A549 (cell line): ENCODE measurements at regions not wholly inside any gene's neighbourhood (a gene's known extent, or its start where the extent isn't known, plus 50 kb on each side); places are given as distances from the start of the nearest gene placed in this dataset.

Experiments used
- ATAC-seq, 2 experiments: fragments of 200-7000 bp in 1 of 2; fragments of >200 bp in 1 of 2; cut with Nextera tagmentation in 1 of 2; cut with Tn5 transposase in 1 of 2; 3 replicates each; pipeline versions ENCODE4 v1.8.0 to v1.9.1; 2018 to 2020; ENCODE audit warnings: mild to moderate bottlenecking in 1 of 2, moderate library complexity in 1 of 2
- CTCF ChIA-PET: fragments of 300-600 bp; sonication (Branson Sonifier 250); formaldehyde crosslinking; extraction: SDS; loops from one replicate; lab custom pipeline; 2021; ENCODE audit warnings: antibody characterized with exemption, inconsistent platforms; lab: Yijun Ruan, JAX
- POLR2A ChIA-PET: fragments of 350-600 bp; formaldehyde crosslinking; extraction: SDS; loops from one replicate; lab custom pipeline; 2021; ENCODE audit warnings: antibody characterized with exemption, inconsistent platforms; lab: Yijun Ruan, JAX
- DNase-seq, 2 experiments: peaks; one replicate each; pipeline versions ENCODE4 v3.0.0 to v3.0.0-alpha.2; 2011 to 2016; ENCODE audit warnings: low read depth in 1 of 2, low spot score in 1 of 2
- FAIRE-seq: peaks from 2 replicates; lab custom pipeline; 2011; peaks lifted over from hg19 to GRCh38; lab: Jason Lieb, UNC
- H3K27ac ChIP-seq, 2 experiments: fragments of >200 bp; sonication (Bioruptor Twin); formaldehyde crosslinking; 3 replicates each; pipeline ENCODE4 v1.5.1; 2016 to 2017
- H3K4me1 ChIP-seq: fragments of >200 bp; sonication (Bioruptor Twin); formaldehyde crosslinking; 3 replicates; pipeline ENCODE4 v1.6.1; 2016
- H3K4me2 ChIP-seq: fragments of >200 bp; sonication (Bioruptor Twin); formaldehyde crosslinking; 3 replicates; pipeline ENCODE4 v1.6.1; 2016
- H3K4me3 ChIP-seq: fragments of >200 bp; sonication (Bioruptor Twin); formaldehyde crosslinking; 3 replicates; pipeline ENCODE4 v1.5.1; 2016
- H3K9me3 ChIP-seq: fragments of >200 bp; sonication (Bioruptor Twin); formaldehyde crosslinking; 3 replicates; pipeline ENCODE4 v1.6.1; 2016
- BHLHE40 ChIP-seq: IDR thresholded peaks from 2 replicates; pipeline ENCODE4 v1.6.1; 2012; ENCODE audit warnings: low read depth, low read length, inconsistent platforms
- CBX8 ChIP-seq: fragments of 200-600 bp; sonication (generic); IDR thresholded peaks from 2 replicates; pipeline ENCODE4 v1.6.1; 2016
- CHD4 ChIP-seq: fragments of 200-600 bp; sonication (generic); IDR thresholded peaks from 2 replicates; pipeline ENCODE4 v1.6.1; 2016; ENCODE audit warnings: antibody characterized with exemption, mild to moderate bottlenecking, borderline replicate concordance
- EHMT2 ChIP-seq: fragments of 200-600 bp; sonication (generic); IDR thresholded peaks from 2 replicates; pipeline ENCODE4 v1.6.1; 2016; ENCODE audit warnings: antibody characterized with exemption, low read depth, mild to moderate bottlenecking, moderate library complexity
- ELK1 ChIP-seq: fragments of 150-350 bp; IDR thresholded peaks from 2 replicates; pipeline ENCODE4 v1.6.1; 2014; ENCODE audit warnings: low read depth, mild to moderate bottlenecking, low read length
- ESRRA ChIP-seq: fragments of 150-350 bp; IDR thresholded peaks from 2 replicates; pipeline ENCODE4 v1.6.1; 2014; ENCODE audit warnings: mild to moderate bottlenecking, low read length, borderline replicate concordance
- FOSB ChIP-seq: fragments of 250-450 bp; sonication (Bioruptor Pico); IDR thresholded peaks from 2 replicates; pipeline ENCODE4 v1.5.0; 2020; ENCODE audit warnings: mild to moderate bottlenecking, moderate library complexity
- FOSL2 ChIP-seq, 2 experiments: fragments of 450-650 bp in 1 of 2; fragments of >200 bp in 1 of 2; sonication (Bioruptor Twin) in 1 of 2; formaldehyde crosslinking; IDR thresholded peaks; 2 replicates each; pipeline versions ENCODE4 v1.5.0 to v1.6.1; 2016 to 2020; ENCODE audit warnings: mild to moderate bottlenecking in 1 of 2, moderate library complexity in 1 of 2
- HOXA7 ChIP-seq: fragments of 250-450 bp; sonication (Bioruptor Pico); IDR thresholded peaks from 2 replicates; pipeline ENCODE4 v1.5.0; 2020; ENCODE audit warnings: mild to moderate bottlenecking, moderate library complexity
- HOXB13 ChIP-seq: fragments of 250-450 bp; sonication (Bioruptor Pico); IDR thresholded peaks from 2 replicates; pipeline ENCODE4 v1.5.0; 2020; ENCODE audit warnings: low read depth, mild to moderate bottlenecking, moderate library complexity
- HOXB5 ChIP-seq: fragments of 250-450 bp; sonication (Bioruptor Pico); IDR thresholded peaks from 2 replicates; pipeline ENCODE4 v1.5.0; 2020; ENCODE audit warnings: mild to moderate bottlenecking, moderate library complexity
- JUNB ChIP-seq: fragments of >200 bp; sonication (Bioruptor Twin); formaldehyde crosslinking; IDR thresholded peaks from 2 replicates; pipeline ENCODE4 v1.6.1; 2016
- MAX ChIP-seq: IDR thresholded peaks from 2 replicates; pipeline ENCODE4 v1.6.1; 2012
- MAZ ChIP-seq: fragments of 150-350 bp; IDR thresholded peaks from 2 replicates; pipeline ENCODE4 v1.6.1; 2014; ENCODE audit warnings: antibody characterized with exemption, low read depth, low read length, borderline replicate concordance
- NFE2L2 ChIP-seq: fragments of 150-350 bp; conservative IDR thresholded peaks from 2 replicates; pipeline ENCODE4 v1.6.1; 2014; ENCODE audit warnings: low read length
- NPAS2 ChIP-seq: fragments of 250-450 bp; sonication (Bioruptor Pico); IDR thresholded peaks from 2 replicates; pipeline ENCODE4 v1.8.0; 2022; ENCODE audit warnings: mild to moderate bottlenecking, moderate library complexity, borderline replicate concordance
- NR3C1 ChIP-seq: fragments of >200 bp; sonication (Bioruptor Twin); formaldehyde crosslinking; IDR thresholded peaks from 3 replicates; pipeline ENCODE4 v1.6.1; 2017
- POLR2A ChIP-seq: IDR thresholded peaks from 2 replicates; pipeline ENCODE4 v1.6.1; 2012; ENCODE audit warnings: mild to moderate bottlenecking, low read length
- RARB ChIP-seq: fragments of 250-450 bp; sonication (Bioruptor Pico); IDR thresholded peaks from 2 replicates; pipeline ENCODE4 v1.8.0; 2021; ENCODE audit warnings: mild to moderate bottlenecking, moderate library complexity
- REST ChIP-seq: fragments of 200-600 bp; sonication (generic); IDR thresholded peaks from 2 replicates; pipeline ENCODE4 v1.6.1; 2016; ENCODE audit warnings: antibody characterized with exemption, mild to moderate bottlenecking, moderate library complexity
- TFCP2L1 ChIP-seq: fragments of 250-450 bp; sonication (Bioruptor Pico); IDR thresholded peaks from 2 replicates; pipeline ENCODE4 v1.5.0; 2021; ENCODE audit warnings: mild to moderate bottlenecking
- ZFP36 ChIP-seq: fragments of 450-650 bp; IDR thresholded peaks from 2 replicates; pipeline ENCODE4 v1.6.1; 2014; ENCODE audit warnings: borderline replicate concordance; ENCODE audit not compliant: partially characterized antibody
- ZSCAN20 ChIP-seq: fragments of 250-450 bp; sonication (Bioruptor Pico); IDR thresholded peaks from 2 replicates; pipeline ENCODE4 v1.8.0; 2022; ENCODE audit warnings: mild to moderate bottlenecking, moderate library complexity
- WGBS: methylation state at CpG from one replicate; pipeline ENCODE4 v1.1.6; 2017; ENCODE audit errors: missing lambda C conversion rate; 5-methylcytosine and 5-hydroxymethylcytosine counted together
- TF ChIP-seq, protein P1 (sequence below): IDR thresholded peaks from 2 replicates; pipeline ENCODE4 v1.6.1; 2012; ENCODE audit warnings: low read depth, borderline replicate concordance
- TF ChIP-seq, protein P2 (sequence below): fragments of 250-450 bp; sonication (Bioruptor Pico); IDR thresholded peaks from 2 replicates; pipeline ENCODE4 v1.5.0; 2020; ENCODE audit warnings: low read depth, mild to moderate bottlenecking, moderate library complexity
- TF ChIP-seq, protein P3 (sequence below): fragments of 450-650 bp; IDR thresholded peaks from 2 replicates; pipeline ENCODE4 v1.6.1; 2014; ENCODE audit warnings: antibody characterized with exemption

- TF ChIP-seq, protein P1, sequence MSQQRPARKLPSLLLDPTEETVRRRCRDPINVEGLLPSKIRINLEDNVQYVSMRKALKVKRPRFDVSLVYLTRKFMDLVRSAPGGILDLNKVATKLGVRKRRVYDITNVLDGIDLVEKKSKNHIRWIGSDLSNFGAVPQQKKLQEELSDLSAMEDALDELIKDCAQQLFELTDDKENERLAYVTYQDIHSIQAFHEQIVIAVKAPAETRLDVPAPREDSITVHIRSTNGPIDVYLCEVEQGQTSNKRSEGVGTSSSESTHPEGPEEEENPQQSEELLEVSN, result no peak
- TF ChIP-seq RARB (CRISPR knock-in tag) (no peak), NPAS2 (CRISPR knock-in tag) (no peak)
Measured at GRCh38 chr9:103707181-103707580, 386.9 kb upstream of the SMC2 start (continued).

GRCh38 chr9:103709366-103709765, 384.7 kb upstream of the SMC2 start:
- CTCF ChIA-PET, result no interaction called here
- H3K9me3 ChIP-seq, result peaks cover 4% of the 10 kb centered on the region; the same call in 1 of the 3 replicates
- H3K27ac ChIP-seq, result no peak overlapping the region
- ATAC-seq (no peak), DNase-seq (no peak), FAIRE-seq (no peak)
- H3K4me2 ChIP-seq, result no peak overlapping the region
- POLR2A ChIA-PET, result no interaction called here
- TF ChIP-seq FOSB (CRISPR knock-in tag) (no peak), TFCP2L1 (CRISPR knock-in tag) (no peak), CHD4 (no peak), MAZ (no peak), FOSL2 (IDR thresholded peaks at IDR 0.05) (no peak), FOSL2 (CRISPR knock-in tag; IDR thresholded peaks at IDR 0.05) (no peak), ZFP36 (no peak), RARB (CRISPR knock-in tag) (no peak), POLR2A (no peak), NFE2L2 (no peak), BHLHE40 (no peak), HOXA7 (CRISPR knock-in tag) (no peak), ZSCAN20 (CRISPR knock-in tag) (no peak), HOXB5 (no peak)
- TF ChIP-seq, protein P2, sequence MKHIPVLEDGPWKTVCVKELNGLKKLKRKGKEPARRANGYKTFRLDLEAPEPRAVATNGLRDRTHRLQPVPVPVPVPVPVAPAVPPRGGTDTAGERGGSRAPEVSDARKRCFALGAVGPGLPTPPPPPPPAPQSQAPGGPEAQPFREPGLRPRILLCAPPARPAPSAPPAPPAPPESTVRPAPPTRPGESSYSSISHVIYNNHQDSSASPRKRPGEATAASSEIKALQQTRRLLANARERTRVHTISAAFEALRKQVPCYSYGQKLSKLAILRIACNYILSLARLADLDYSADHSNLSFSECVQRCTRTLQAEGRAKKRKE (CRISPR knock-in tag), result no peak
- H3K4me1 ChIP-seq, result no peaks in the 10 kb centered on the region
- H3K4me3 ChIP-seq, result no peak overlapping the region

GRCh38 chr9:103713631-103714030, 380.5 kb upstream of the SMC2 start:
- POLR2A ChIA-PET, result no interaction called here
- no peak for FAIRE-seq
- CTCF ChIA-PET, result no interaction called here

GRCh38 chr9:103714992-103715391, 379.1 kb upstream of the SMC2 start:
- H3K27ac ChIP-seq, result no peak overlapping the region
- WGBS, result 36% methylated on average over 1 of the region's 1 CpG
- no peak for DNase-seq
- no peak for FAIRE-seq
- no peak overlapping the region for H3K4me2 ChIP-seq
- ATAC-seq, result no peak
- no peaks in the 10 kb centered on the region for H3K4me1 ChIP-seq
- H3K4me3 ChIP-seq, result no peak overlapping the region
- H3K9me3 ChIP-seq, result peaks cover 4% of the 10 kb centered on the region; the same call in 1 of the 3 replicates
- ChIA-PET CTCF (no interaction called here), POLR2A (no interaction called here)
- TF ChIP-seq HOXB13 (CRISPR knock-in tag) (no peak), TFCP2L1 (CRISPR knock-in tag) (no peak), MAX (no peak), BHLHE40 (no peak), REST (no peak), HOXB5 (no peak), ELK1 (no peak), CBX8 (no peak), JUNB (no peak), NR3C1 (no peak)
- TF ChIP-seq, protein P2 (CRISPR knock-in tag), result no peak

More at GRCh38 chr9:103713631-103714030, 380.5 kb upstream of the SMC2 start:
- H3K4me3 ChIP-seq, result no peak overlapping the region
- no peak for ATAC-seq
- TF ChIP-seq, protein P3, sequence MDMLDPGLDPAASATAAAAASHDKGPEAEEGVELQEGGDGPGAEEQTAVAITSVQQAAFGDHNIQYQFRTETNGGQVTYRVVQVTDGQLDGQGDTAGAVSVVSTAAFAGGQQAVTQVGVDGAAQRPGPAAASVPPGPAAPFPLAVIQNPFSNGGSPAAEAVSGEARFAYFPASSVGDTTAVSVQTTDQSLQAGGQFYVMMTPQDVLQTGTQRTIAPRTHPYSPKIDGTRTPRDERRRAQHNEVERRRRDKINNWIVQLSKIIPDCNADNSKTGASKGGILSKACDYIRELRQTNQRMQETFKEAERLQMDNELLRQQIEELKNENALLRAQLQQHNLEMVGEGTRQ, result no peak
- TF ChIP-seq TFCP2L1 (CRISPR knock-in tag) (no peak), ESRRA (no peak), EHMT2 (no peak)
- no peak overlapping the region for H3K4me2 ChIP-seq
- no peak overlapping the region for H3K27ac ChIP-seq
- 42% methylated on average over 3 of the region's 3 CpGs for WGBS
- no peaks in the 10 kb centered on the region for H3K4me1 ChIP-seq
- no peak for DNase-seq
- peaks cover 4% of the 10 kb centered on the region; the same call in 1 of the 3 replicates for H3K9me3 ChIP-seq
